HepG2 (cell line): ENCODE measurements at regions not wholly inside any gene's neighbourhood (a gene's known extent, or its start where the extent isn't known, plus 50 kb on each side); places are given as distances from the start of the nearest gene placed in this dataset.
A peak's percentile ranks its signal among the peaks of the same experiment; 100 is the strongest.

Source experiments
- ATAC-seq: fragments of 200-7000 bp; cut with Tn5 transposase; 3 replicates; pipeline ENCODE4 v1.9.1; 2020; ENCODE audit warnings: mild to moderate bottlenecking, moderate library complexity
- BruUV-seq: library from RNA; stranded (reverse); fragments of 400-500 nt; replicated peaks from 2 replicates; lab custom pipeline; 2021; lab: Mats Ljungman, UMichigan
- CTCF ChIA-PET: fragments of 300-600 bp; formaldehyde crosslinking; extraction: SDS; loops from one replicate; lab custom pipeline; 2021; ENCODE audit warnings: low total read pairs, inconsistent platforms, low intra/inter-chr PET ratio; lab: Yijun Ruan, JAX
- POLR2A ChIA-PET: fragments of 350-600 bp; sonication (Branson Sonifier 250); formaldehyde crosslinking; loops from one replicate; lab custom pipeline; 2020; ENCODE audit warnings: antibody characterized with exemption, inconsistent platforms; lab: Yijun Ruan, JAX
- DNase-seq: peaks from one replicate; pipeline ENCODE4 v3.0.0-alpha.2; 2015; ENCODE audit warnings: low spot score
- FAIRE-seq: peaks from 3 replicates; lab custom pipeline; 2011; peaks lifted over from hg19 to GRCh38; lab: Jason Lieb, UNC
- H2AFZ ChIP-seq: one replicate; pipeline ENCODE4 v1.6.1; 2011; ENCODE audit warnings: low read length, inconsistent platforms
- H3K27ac ChIP-seq: fragments of 300-600 bp; 3 replicates; pipeline ENCODE4 v1.8.0; 2011; ENCODE audit warnings: mixed run types, mild to moderate bottlenecking, mixed read lengths, low read length, inconsistent platforms; ENCODE audit not compliant: insufficient read depth; ENCODE audit errors: extremely low read length
- H3K27me3 ChIP-seq, 2 experiments: fragments of 200-600 bp in 1 of 2; 2 replicates in 1 of 2; 3 replicates in 1 of 2; pipeline versions ENCODE4 v1.6.0 to v1.8.0; 2011; ENCODE audit warnings: low read length in 2 of 2, mild to moderate bottlenecking in 2 of 2, moderate library complexity in 2 of 2, inconsistent platforms in 1 of 2; ENCODE audit not compliant: insufficient read depth in 2 of 2, control insufficient read depth in 1 of 2
- H3K36me3 ChIP-seq, 2 experiments: fragments of 200-600 bp in 1 of 2; replicated peaks in 1 of 2; 2 replicates in 1 of 2; 3 replicates in 1 of 2; pipeline versions ENCODE4 v1.5.1 to v1.8.0; 2011; ENCODE audit warnings: low read length in 2 of 2, inconsistent platforms in 1 of 2; ENCODE audit not compliant: insufficient read depth in 2 of 2, control insufficient read depth in 1 of 2
- H3K4me1 ChIP-seq: 2 replicates; pipeline ENCODE4 v1.5.1; 2012; ENCODE audit warnings: low read length, inconsistent platforms; ENCODE audit not compliant: insufficient read depth
- H3K4me2 ChIP-seq: 2 replicates; pipeline ENCODE4 v1.6.0; 2011; ENCODE audit warnings: low read depth, low read length, inconsistent platforms
- H3K4me3 ChIP-seq, 3 experiments: fragments of 200-600 bp in 1 of 3; sonication (generic), shearing (Covaris generic) in 1 of 3; replicated peaks in 1 of 3; 2 replicates each; pipeline ENCODE4 v1.5.1; 2011 to 2016; ENCODE audit warnings: low read length in 3 of 3, inconsistent platforms in 2 of 3, low read depth in 2 of 3, mild to moderate bottlenecking in 2 of 3, control low read depth in 1 of 3, mixed read lengths in 1 of 3; ENCODE audit not compliant: insufficient read depth in 1 of 3
- H3K79me2 ChIP-seq: one replicate; pipeline ENCODE4 v1.6.1; 2011; ENCODE audit warnings: low read length, inconsistent platforms; ENCODE audit not compliant: insufficient read depth
- H3K9ac ChIP-seq: 2 replicates; pipeline ENCODE4 v1.6.0; 2011; ENCODE audit warnings: mild to moderate bottlenecking, low read depth, low read length, inconsistent platforms; ENCODE audit not compliant: insufficient read depth
- H3K9me3 ChIP-seq: 2 replicates; pipeline ENCODE4 v1.5.1; 2012; ENCODE audit warnings: mild to moderate bottlenecking, low read length
- H4K20me1 ChIP-seq: 2 replicates; pipeline ENCODE4 v1.6.0; 2011; ENCODE audit warnings: inconsistent platforms, mild to moderate bottlenecking, low read length, moderate library complexity; ENCODE audit not compliant: insufficient read depth
- SNAPC2 ChIP-seq: sonication (generic); formaldehyde crosslinking; IDR thresholded peaks from 2 replicates; pipeline ENCODE4 v1.8.1; 2022; ENCODE audit warnings: mild to moderate bottlenecking, missing genetic modification reagents
- SNAPC4 ChIP-seq: sonication (generic); formaldehyde crosslinking; IDR thresholded peaks from 2 replicates; pipeline ENCODE4 v1.4.0; 2020; ENCODE audit warnings: mild to moderate bottlenecking, missing genetic modification reagents
- THAP9 ChIP-seq: sonication (generic); formaldehyde crosslinking; IDR thresholded peaks from 2 replicates; pipeline ENCODE4; 2020; ENCODE audit warnings: missing genetic modification reagents, mild to moderate bottlenecking, borderline replicate concordance
- WGBS: methylation state at CpG from one replicate; pipeline ENCODE4 v1.1.6; 2017; ENCODE audit warnings: low lambda C conversion rate; 5-methylcytosine and 5-hydroxymethylcytosine counted together
- in situ Hi-C: cut with HindIII; loops from 2 replicates; pipeline ENCODE4 v1.10.0; 2017; ENCODE audit warnings: low pct_unique_long_range_greater_than_20kb; ENCODE audit not compliant: extremely low pct_ligation_motif_present
- intact Hi-C: fragments of 100-400 bp; cut with micrococcal nuclease; formaldehyde crosslinking; loops from one replicate; pipeline ENCODE4 v1.10.0; 2022; ENCODE audit not compliant: unreplicated experiment

DNA sequence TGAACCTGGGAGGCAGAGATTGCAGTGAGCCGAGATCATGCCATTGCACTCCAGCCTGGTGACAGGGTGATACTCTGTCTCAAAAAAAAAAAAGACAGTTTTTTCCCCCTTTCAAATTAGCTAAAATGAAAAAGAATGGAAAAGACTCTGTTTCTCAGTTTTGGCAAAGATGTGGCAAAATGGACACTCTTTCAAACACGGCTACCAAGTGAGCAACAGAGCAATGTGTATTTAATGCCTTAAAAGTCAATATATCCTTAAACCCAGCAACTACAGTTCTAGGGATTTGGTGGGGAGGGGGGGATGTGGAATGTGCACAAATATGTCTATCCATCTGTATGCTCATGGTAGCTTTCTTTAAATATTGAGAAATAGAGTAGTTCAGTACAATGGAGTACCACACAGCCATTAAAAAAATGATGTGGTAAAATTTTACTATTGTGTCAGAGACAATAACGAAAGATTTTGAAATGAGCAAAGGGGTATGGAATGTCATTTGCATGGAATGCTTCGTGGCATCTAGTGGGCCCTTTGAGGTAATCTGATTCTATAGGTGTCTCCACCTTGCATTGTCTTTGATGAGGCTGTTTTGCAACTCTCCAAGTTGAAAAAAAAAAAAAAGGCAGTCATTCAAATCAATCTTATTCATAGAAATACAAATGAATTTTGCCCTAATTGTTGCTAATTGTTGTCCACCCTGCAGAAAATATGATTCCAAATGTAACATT, 108.1 kb downstream of the AXIN2 start:
- Histone ChIP-seq H3K4me1 (peaks cover 21% of the 10 kb centered on the region), H2AFZ (no peak overlapping the region), H3K27me3 (peaks cover 6 to 17% of the 10 kb centered on the region in 2 experiments; a peak in 4 of 5 replicates), H3K36me3 (no peaks in the 10 kb centered on the region), H3K4me2 (no peak overlapping the region), H4K20me1 (no peaks in the 10 kb centered on the region), H3K9me3 (no peaks in the 10 kb centered on the region), H3K79me2 (no peaks in the 10 kb centered on the region), H3K9ac (no peak overlapping the region), H3K27ac (no peak overlapping the region), H3K4me3 (no peak overlapping the region)
- CTCF ChIA-PET, result no interaction called here
- intact Hi-C loops (no loop called here), in situ Hi-C loops (no loop called here)
- POLR2A ChIA-PET, result no interaction called here
- ATAC-seq (no peak), DNase-seq (peak; percentile 21), FAIRE-seq (no peak)
- 10% methylated on average over 4 of the region's 4 CpGs for WGBS
- TF ChIP-seq THAP9 (CRISPR knock-in tag) (no peak), SNAPC4 (CRISPR knock-in tag) (peak; percentile 97), SNAPC2 (peak; percentile 67; the same call in 1 of the 2 replicates)
- no TSS peak for BruUV-seq
